ENCODE measurements at regions not wholly inside any gene's neighbourhood (a gene's known extent, or its start where the extent isn't known, plus 50 kb on each side); places are given as distances from the start of the nearest gene placed in this dataset.

GRCh38 chr7:155402941-155403340 lies 55.0 kb upstream of the EN2 start:
- no peak for TF ChIP-seq TEAD4 (IDR thresholded peaks at IDR 0.05)

- TF ChIP-seq REST (IDR thresholded peaks at IDR 0.05; ENCODE audit: low read depth) (no peak), CEBPB (IDR thresholded peaks at IDR 0.05) (no peak), EGR1 (IDR thresholded peaks at IDR 0.05) (no peak), ZBTB7A (IDR thresholded peaks at IDR 0.05; ENCODE audit: low read depth) (no peak), TCF12 (IDR thresholded peaks at IDR 0.05; ENCODE audit: low read depth) (no peak), TAF1 (IDR thresholded peaks at IDR 0.05; ENCODE audit: low read depth) (no peak), NFIC (IDR thresholded peaks at IDR 0.05) (no peak), CREB1 (IDR thresholded peaks at IDR 0.05; ENCODE audit: low read depth) (no peak), RAD21 (IDR thresholded peaks at IDR 0.05; ENCODE audit: low read depth) (no peak), MAX (IDR thresholded peaks at IDR 0.05) (no peak), EP300 (IDR thresholded peaks at IDR 0.05; ENCODE audit: borderline replicate concordance) (no peak), TEAD4 (IDR thresholded peaks at IDR 0.05) (no peak), USF1 (IDR thresholded peaks at IDR 0.05) (no peak), YY1 (IDR thresholded peaks at IDR 0.05; ENCODE audit: low read depth) (no peak), FOXM1 (IDR thresholded peaks at IDR 0.05; ENCODE audit: borderline replicate concordance, low read depth) (no peak)
Observed at GRCh38 chr7:155404976-155405375, 53.0 kb upstream of the EN2 start.

GRCh38 chr7:155405399-155406318 lies 52.3 kb upstream of the EN2 start:
- peak; percentile 12; the same call in 1 of the 2 replicates for TF ChIP-seq RAD21 (IDR thresholded peaks at IDR 0.05; ENCODE audit: low read depth)
- no peak for TF ChIP-seq TAF1 (IDR thresholded peaks at IDR 0.05; ENCODE audit: low read depth)

GRCh38 chr7:155407799-155408198 lies 50.1 kb upstream of the EN2 start:
- no peak for TF ChIP-seq EP300 (IDR thresholded peaks at IDR 0.05; ENCODE audit: borderline replicate concordance)
- no peak for TF ChIP-seq FOXM1 (IDR thresholded peaks at IDR 0.05; ENCODE audit: borderline replicate concordance, low read depth)
- no peak for TF ChIP-seq MAX (IDR thresholded peaks at IDR 0.05)
- TF ChIP-seq EGR1 (IDR thresholded peaks at IDR 0.05): no peak
- TF ChIP-seq TEAD4 (IDR thresholded peaks at IDR 0.05): no peak
- TF ChIP-seq RAD21 (IDR thresholded peaks at IDR 0.05; ENCODE audit: low read depth): no peak
- no peak for TF ChIP-seq ZBTB7A (IDR thresholded peaks at IDR 0.05; ENCODE audit: low read depth)
- TF ChIP-seq TCF12 (IDR thresholded peaks at IDR 0.05; ENCODE audit: low read depth): no peak
- TF ChIP-seq REST (IDR thresholded peaks at IDR 0.05; ENCODE audit: low read depth): no peak
- no peak for TF ChIP-seq CREB1 (IDR thresholded peaks at IDR 0.05; ENCODE audit: low read depth)
- TF ChIP-seq NFIC (IDR thresholded peaks at IDR 0.05): no peak
- TF ChIP-seq USF1 (IDR thresholded peaks at IDR 0.05): no peak
- TF ChIP-seq CEBPB (IDR thresholded peaks at IDR 0.05): no peak
- TF ChIP-seq TAF1 (IDR thresholded peaks at IDR 0.05; ENCODE audit: low read depth): no peak
- no peak for TF ChIP-seq YY1 (IDR thresholded peaks at IDR 0.05; ENCODE audit: low read depth)
